RCC 7860 (cell line): ENCODE measurements at regions not wholly inside any gene's neighbourhood (a gene's known extent, or its start where the extent isn't known, plus 50 kb on each side); places are given as distances from the start of the nearest gene placed in this dataset.
"Not testable (repeated sequence)": the region's sequence is repeated elsewhere in the genome, so short reads cannot be mapped to it uniquely, and the experiment has no call there.

ENCODE experiments used
- DNase-seq: peaks from one replicate; pipeline ENCODE4 v3.0.0-alpha.2; 2015; ENCODE audit warnings: low spot score
- FAIRE-seq: peaks from 2 replicates; lab custom pipeline; 2012; peaks lifted over from hg19 to GRCh38; lab: Jason Lieb, UNC

- FAIRE-seq = no peak
- no peak for DNase-seq
Observed at GRCh38 chr10:33071857-33072256, 113.8 kb upstream of the ITGB1 start.

GRCh38 chr10:33070101-33070500, 112.1 kb upstream of the ITGB1 start:
- FAIRE-seq = no peak
- DNase-seq = no peak

GRCh38 chr10:33067917-33068316, 109.9 kb upstream of the ITGB1 start:
- DNase-seq (no peak), FAIRE-seq (no peak)

GRCh38 chr10:33067481-33067880, 109.5 kb upstream of the ITGB1 start:
- FAIRE-seq (no peak), DNase-seq (no peak)

DNA sequence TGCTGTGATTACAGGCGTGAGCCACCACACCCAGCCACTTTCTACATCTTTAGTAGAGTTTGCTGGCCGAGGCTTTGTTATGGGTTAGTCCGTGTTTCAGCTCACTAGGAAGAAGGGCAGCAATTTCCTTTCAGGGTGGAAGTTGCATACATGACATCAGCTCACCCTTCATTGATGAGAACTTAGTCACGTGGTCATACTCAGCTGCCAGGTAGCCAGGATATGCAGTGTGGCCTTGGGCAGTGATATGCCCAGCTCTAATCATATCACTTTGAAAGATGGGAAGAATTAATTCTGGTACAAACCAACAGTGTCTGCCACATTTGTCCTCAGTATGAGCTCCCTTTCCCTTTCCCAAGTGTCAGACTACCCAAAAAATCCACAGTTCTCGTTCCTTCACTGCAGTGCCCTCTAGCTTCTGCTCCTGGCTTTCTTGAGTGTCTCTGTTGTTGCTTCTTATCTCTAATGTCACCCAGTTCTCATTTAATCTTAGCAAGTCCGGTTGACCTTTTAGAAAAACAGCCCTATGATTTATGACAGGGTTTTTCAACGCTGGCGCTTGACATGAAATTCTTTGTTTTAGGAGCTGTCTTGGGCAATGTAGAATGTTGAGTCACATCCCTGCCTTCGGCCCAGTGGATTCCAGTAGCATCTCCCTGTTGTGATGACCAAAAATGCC, 108.7 kb upstream of the ITGB1 start:
- FAIRE-seq = no peak
- no peak for DNase-seq

- FAIRE-seq (no peak), DNase-seq (no peak)
Observed at GRCh38 chr10:33065111-33065510, 107.1 kb upstream of the ITGB1 start.

DNA sequence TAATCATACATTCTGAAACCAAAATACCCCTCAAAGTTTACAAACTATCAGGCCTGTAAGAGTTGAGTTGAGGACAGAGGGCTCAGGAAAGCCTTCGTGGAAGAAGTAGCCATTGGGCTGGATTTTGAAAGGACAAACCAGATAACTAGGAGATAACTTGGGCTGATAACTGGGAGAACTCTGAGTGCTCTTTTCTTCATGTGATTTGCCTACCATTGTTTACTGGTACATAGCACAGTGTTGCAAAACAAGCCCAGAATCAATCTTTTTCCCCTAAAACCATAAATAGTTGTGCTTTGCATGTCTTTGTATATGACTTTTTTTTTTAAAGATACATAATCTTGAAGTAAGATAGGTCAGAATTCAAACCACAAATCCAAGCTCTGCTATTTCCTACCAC, 106.7 kb upstream of the ITGB1 start:
- FAIRE-seq = no peak
- no peak for DNase-seq

- FAIRE-seq = no peak
- no peak for DNase-seq
Observed at GRCh38 chr10:33057620-33058019, 99.6 kb upstream of the ITGB1 start.

GRCh38 chr10:33056828-33057596, 99.0 kb upstream of the ITGB1 start:
- DNase-seq (no peak), FAIRE-seq (no peak)

DNA sequence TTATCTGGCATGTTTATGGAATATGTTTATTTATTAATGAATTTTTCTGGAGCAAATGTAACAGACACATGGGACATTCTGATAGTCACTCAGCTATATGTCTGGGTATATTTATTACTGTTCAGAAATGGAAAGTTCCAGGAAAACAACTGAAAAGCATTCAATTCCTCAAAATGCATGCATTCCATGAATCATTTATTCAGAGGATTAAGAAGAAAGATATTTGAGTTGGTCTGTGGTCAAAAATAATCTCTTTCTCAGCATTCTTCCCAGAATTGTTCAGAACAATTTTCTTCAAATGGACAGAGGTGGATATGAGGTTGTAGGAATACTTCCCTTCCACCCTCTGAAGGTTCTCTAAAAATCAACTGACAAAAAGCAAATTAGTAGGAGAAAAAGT, 97.6 kb upstream of the ITGB1 start:
- DNase-seq (peak; percentile 11), FAIRE-seq (peak; percentile 86)

- FAIRE-seq = no peak
- DNase-seq = no peak
Observed at GRCh38 chr10:33052915-33053810, 95.1 kb upstream of the ITGB1 start.

DNA sequence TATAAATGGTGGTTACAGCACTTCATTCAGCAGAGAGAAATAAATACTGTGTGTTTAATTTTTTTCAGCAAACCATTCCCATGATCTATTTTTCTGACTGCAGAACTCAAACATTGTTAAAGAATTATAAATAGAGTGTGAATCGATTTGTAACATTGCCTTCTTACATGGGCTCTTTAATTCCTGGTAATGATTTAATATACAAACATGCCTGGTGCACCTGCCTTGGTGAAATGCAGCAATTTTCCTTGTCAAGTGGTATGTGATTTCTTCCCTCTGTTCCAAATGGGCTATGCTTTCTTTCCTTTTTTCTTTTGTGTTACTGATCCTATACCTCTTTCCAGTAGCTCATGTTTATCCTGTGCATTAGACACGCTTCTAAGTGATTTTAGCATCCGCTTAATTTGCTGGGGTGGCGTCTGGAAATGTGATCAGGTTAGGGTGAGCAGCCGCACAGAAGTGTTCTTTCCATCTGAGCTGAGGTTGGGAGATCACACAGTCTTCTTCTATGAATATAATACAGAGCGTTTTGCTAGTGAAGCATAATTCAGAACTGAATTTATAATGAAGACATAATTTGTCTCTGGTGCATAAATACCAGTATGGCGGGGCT, 94.3 kb upstream of the ITGB1 start:
- DNase-seq = no peak
- FAIRE-seq = no peak

DNA sequence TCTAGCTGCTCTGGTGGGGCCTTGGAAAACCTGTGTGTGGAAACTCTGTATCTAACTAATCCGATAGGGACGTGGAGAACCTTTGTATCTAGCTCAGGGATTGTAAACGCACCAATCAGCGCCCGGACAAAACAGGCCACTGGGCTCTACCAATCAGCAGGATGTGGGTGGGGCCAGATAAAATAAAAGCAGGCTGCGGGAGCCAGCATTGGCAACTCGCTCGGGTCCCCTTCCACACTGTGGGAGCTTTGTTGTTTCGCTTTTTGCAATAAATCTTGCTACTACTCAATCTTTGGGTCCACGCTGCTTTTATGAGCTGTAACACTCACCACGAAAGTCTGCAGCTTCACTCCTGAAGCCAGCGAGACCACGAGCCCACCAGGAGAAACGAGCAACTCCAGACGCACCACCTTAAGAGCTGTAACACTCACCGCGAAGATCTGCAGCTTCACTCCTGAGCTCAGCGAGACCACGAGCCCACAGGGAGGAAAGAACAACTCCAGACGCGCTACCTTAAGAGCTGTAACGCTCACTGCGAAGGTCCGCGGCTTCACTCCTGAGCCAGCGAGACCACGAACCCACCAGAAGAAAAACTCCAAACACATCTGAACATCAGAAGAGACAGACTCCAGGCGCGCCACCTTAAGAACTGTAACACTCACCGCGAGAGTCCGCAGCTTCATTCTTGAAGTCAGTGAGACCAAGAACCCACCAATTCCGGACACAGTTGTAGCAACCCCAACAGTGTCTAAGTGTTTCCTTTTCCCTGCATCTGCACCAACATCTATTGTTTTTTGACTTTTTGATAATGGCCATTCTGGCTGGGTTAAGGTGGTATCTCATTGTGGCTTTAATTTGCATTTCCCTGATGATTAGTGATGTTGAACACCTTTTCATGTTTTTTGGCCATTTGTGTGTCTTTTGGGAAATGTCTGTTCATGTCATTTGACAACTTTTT, 92.2 kb upstream of the ITGB1 start:
- not testable (repeated sequence) for FAIRE-seq, DNase-seq

GRCh38 chr10:33048223-33048622, 90.2 kb upstream of the ITGB1 start:
- FAIRE-seq (no peak), DNase-seq (no peak)

DNA sequence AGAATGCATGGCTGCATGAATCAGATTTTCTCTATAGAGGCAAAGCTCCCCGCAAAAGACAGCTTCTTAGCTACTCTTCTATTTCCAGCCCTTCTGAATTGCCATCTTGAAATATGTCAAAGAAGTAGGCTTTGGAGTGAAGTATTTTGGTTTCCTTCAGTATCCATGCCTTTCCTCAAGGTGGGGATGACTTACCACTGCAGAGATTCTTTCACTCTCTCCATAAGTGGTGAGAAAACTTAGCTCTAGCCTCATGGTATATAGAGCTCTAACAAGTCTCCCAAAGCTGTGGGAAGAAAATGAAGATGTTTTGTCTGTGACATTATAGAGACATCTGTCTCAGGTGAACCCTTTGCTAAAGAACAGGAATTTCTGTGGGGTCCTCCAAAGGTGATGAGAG, 89.6 kb upstream of the ITGB1 start:
- DNase-seq (no peak), FAIRE-seq (no peak)

GRCh38 chr10:33046792-33047191, 88.8 kb upstream of the ITGB1 start:
- FAIRE-seq (no peak), DNase-seq (no peak)

DNA sequence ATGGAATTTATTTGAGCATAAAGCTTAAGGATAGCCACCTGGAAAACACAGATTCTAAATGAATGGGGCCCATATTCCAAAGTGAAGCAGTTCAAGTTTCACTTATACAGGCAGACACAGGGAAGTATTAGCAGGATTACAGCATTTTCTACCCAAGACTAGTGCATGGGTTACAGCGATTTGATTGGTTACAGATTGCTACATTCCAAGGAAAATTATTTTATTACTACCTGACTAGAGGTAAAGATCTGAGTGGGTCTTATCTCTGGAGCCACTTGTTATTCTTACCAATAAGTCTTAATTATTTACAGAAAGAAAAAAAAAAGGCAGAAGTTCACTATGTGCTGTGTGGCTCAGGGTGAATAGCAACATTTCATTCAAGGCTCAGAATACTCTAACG, 87.4 kb upstream of the ITGB1 start:
- FAIRE-seq (no peak), DNase-seq (no peak)

GRCh38 chr10:33042565-33042964, 84.5 kb upstream of the ITGB1 start:
- no peak for DNase-seq
- FAIRE-seq = no peak

DNA sequence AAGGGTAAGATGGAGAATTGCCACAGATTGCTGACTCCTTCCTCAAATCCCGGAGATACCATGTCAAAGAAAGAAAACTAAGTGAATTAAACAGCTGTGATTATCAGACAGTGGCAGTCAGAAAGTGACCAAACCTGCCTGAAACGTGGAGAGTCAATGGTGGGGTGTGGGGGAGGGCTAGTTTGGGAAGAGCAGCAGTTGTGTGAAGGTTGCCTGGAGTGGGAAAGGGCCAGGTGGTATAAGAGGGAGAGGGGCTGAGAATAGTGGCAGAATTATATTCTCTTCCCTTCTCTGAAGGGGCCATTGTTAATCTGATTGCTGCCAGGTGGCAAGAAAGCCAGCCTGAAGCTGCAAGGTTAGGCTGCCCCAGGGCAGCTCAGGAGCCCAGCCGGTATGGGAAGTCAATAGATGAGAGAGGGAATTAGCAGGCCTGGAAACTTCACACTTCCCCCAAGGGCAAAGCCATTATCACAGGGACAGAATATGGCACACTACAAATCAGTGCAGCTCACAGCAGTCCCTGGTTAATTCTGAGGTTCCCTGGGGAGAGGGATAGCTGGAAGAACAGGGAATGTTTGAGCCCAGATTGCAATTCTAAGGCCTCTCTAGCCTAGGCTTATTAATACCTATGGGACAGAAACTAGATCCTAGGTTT, 83.9 kb upstream of the ITGB1 start:
- DNase-seq (no peak), FAIRE-seq (no peak)
